NOMO-1 treated with dmso at 0.1 percent for 144 hours (cell line): ENCODE measurements at regions not wholly inside any gene's neighbourhood (a gene's known extent, or its start where the extent isn't known, plus 50 kb on each side); places are given as distances from the start of the nearest gene placed in this dataset.

ENCODE experiments used
- DNase-seq: peaks from one replicate; lab custom pipeline; 2025; ENCODE audit not compliant: unreplicated experiment; lab: John Stamatoyannopoulos, UW

DNA sequence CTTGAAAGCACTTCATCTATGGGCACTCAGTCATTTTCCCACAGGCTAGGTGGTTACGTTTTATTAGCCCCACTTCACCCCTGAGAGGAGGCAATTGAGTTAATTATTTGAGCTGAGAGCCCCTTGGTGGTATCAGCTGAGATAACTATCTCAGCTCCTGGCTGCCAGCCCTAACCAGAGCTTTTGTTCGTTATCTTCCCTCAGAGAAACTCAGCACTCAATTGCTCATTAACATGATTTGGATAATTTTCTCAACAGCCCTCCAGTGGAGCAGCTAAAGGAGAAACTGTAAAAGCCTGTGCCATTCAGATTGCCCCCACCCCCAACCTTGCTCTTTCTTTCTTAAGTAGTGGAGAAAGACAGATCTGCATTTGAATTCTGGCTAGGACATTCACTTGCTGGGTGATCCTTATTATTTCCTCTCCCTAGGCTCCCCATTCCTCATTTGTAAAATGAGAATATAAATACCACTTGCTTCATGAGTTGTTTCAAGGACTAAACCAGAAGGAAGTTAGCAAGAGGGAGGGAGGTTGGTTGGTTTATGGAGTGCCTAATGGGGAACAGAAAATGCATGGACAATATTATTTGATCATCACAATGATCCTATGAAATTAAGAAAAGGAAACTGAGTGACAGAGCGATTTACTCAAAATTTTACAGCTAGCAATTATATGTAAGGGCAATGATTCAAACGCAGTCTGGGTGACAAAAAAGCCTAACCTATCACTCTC lies 218.7 kb upstream of the FGGY start:
- no peak for DNase-seq

DNA sequence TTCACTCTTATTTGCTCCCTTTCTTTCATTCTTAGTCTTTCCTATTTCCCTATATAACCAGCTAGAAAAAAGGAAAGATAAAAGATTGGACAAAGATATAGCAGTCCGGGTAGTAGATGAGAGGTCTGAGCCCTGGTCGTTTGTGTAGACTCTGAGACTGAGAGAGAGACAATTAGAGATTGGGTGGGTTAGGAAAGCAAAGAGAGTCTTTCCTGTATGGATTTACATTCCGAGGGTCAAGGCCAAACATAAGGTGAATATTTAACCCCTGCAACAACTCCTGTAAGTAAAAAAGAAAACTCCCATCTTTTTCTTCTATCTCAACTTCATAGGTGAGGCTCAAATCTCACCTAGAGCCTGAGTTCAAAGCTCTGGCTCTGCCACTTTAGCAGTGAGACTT lies 218.0 kb upstream of the FGGY start:
- no peak for DNase-seq

DNA sequence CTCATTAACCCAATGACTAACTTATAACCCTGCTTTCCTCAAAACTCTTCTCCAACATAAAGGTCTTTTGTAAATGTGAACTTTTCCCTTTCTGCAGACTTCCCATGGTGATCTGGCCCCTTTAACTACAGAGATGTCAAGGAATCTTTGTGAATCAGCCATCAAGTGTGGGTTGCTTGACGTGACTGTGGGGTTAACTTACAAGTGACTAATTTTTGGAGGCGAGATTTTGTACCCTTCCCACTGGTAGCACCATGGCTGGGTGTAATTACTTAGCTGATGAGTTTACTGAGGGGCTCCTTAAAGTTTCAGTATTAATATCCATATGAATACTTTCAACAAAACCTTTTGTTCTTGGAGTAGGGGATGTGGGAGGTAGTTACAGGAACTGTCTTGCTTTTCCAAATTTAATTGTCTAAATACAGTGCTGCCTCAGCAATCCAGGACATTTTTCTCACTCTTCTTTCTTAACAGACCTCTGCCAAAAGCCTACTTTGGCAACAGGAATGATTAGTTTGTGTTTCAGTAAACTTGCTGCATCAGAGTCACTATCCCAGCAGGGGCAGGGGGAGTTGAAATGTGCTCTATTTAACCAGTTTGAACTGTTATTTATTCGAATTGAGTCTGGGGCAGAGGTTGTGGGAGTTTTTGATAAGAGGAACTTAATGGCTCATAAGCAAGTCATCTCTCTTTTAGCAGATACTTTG lies 217.3 kb upstream of the FGGY start:
- no peak for DNase-seq

DNA sequence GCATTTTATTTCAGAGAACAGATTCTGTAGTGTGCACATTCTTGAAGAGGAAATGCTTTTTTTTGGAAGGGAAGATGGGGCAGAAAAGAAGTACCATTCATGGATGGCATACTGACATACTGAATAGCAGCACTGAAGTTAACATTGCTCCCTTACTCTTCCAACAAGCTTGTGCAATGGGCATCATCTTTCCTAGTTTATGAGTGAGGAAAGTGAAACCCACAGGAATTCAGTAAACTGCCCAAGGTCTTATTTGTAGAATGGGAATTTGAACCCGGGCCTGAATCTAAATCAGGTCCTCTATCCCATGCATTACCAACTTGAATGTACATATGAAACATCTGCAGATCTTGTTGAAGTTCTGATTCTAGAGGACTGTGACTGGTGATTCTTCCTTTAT lies 215.7 kb upstream of the FGGY start:
- DNase-seq = no peak

DNA sequence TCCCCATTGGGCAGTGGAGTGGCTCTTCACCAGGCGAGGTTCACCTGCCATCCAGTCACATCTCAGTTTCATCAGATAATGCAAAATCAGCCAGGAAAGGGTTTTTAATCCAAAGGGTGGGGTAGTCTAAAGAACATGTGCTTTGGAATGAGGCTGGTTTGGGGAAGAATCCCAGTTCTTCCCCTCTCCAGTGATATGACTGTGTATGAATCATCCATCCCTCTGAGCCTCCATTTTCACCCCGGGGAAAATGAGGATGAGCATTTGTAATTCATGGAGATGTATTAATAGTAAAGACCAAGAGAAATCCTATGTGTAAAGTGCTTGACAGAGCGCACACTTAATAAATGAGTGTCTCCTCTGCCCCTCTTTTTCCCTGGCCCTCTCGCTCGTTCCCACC lies 215.1 kb upstream of the FGGY start:
- no peak for DNase-seq

DNA sequence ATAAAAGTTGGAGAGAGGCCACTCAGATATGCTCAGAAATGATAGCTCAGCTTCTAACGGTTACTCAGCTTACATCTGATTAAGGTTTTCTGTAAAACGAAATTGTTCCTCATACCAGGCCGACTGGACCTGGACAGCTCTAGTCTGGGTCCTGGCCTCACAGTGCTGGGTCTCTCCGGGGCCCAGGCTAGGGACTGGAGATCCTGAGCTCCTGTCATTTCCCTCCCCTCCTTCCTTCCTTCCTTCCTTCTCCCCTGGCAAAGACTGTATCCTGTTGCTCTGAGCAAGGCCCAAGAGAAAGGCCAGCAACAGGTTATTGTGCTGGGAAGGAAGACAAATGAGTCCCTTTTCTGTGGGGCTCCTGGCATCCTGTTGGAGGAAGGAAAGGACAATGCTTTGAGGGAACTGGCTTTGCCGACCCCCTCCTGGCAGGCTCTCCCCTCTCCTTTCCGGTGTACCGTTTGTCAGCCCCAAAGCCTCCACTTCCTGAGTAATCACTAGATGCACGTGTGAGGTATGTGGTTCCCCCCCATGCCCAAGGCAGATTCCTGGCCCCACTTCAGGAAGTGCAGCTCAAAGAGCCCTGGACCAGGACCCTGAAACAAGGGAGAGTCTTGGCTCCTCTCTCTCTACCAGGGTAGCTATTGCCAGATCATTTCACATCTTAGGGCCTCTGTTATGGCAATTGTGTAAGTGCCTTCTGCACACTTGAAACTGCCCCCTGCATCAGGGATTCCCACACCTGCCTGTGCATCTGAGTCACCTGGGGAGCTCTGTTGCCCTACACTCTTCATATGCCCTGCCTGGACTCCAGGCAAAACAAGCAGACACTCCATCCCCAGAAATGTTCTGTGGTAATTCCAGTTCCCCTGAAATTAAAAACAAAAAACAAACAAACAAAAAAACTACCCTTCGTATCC lies 212.7 kb upstream of the FGGY start:
- no peak for DNase-seq

DNA sequence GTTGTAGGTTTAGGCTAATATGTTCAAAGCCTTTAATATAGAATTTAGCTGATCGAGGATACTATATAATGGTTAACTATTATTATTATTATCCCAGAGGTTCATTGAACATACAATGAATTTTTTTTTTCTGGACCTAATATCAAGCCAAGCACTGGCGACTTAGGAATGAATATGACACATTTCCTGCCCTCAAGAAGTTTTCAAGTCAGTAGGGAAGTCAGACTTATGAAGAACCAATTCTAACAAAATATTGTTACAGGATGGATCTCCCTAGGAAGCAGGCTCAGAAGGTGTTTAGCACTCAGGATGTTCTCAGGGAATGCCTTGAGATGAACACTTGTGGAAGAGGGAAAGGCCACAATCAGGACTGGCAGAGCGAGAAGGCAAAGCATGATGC lies 211.8 kb upstream of the FGGY start:
- DNase-seq = no peak

DNA sequence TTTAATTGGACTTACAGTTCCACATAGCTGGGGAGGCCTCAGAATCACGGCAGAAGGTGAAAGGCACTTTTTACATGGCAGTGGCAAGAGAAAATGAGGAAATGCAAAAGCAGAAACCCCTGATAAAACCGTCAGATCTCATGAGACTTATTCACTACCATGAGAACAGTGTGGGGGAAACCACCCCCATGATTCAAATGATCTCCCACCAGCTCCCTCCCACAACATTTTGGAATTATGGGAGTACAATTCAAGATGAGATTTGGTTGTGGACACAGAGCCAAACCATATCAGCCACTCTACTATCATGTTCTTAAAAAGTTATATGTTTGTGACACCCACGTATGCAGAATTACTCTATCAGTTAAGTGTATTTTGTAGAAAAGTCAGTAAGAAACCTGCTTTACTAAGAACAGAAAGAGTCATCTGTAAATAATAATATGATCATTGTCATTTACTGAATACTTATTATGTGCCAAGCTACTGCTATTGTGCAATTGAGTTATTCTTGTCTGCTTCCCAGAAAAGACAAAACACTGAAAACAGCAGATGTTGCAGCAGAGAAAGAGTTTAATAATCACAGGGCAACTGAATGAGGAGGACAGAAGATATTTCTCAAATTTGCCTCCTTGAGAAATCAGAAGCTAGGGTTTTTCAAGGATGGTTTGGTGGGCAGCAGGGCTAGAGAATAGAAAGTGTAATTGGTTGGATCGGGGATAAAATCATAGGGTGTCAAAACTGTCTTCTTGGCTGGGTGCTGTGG lies 207.7 kb upstream of the FGGY start:
- DNase-seq = no peak

DNA sequence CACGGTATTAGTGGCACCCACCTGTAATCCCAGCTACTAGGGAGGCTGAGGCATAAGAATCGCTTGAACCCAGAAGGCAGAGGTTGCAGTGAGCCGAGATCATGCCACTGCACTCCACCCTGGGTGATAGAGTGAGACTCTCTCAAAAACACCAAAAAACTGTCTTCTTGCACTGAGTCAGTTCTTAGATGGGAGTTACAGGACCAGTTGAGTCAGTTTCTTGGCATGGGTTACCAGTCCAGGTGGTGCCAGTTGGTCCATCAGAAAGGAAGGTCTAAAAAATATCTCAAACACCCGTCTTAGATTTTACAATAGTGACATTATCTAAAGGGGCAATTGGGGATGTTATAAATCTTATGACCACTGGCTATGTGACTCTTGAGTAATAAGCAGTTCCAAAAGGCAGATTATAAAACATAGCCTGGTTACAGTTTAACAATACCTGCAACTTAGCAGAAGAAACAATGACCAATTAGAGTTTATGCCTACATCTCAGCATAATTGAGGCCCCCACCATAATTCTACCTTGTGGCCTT lies 206.9 kb upstream of the FGGY start:
- DNase-seq = no peak

DNA sequence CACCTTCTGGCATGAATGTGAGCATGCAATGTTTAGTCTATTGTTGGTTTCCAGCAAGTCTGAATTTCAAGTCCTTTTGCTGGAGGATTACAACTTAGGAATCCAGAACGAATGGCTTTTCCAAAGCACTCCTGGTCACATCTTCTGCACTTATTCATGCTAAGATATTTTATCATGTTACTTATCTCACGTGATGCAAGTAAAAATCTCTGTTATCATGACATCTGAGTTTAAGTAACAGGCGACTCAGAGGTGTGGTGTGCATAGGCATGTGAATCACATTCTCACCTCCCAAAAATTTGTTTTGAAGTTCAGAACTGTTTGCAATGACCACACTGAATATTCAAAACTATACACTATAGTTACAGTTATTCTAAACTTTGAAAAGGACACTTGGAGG lies 204.8 kb upstream of the FGGY start:
- no peak for DNase-seq

DNA sequence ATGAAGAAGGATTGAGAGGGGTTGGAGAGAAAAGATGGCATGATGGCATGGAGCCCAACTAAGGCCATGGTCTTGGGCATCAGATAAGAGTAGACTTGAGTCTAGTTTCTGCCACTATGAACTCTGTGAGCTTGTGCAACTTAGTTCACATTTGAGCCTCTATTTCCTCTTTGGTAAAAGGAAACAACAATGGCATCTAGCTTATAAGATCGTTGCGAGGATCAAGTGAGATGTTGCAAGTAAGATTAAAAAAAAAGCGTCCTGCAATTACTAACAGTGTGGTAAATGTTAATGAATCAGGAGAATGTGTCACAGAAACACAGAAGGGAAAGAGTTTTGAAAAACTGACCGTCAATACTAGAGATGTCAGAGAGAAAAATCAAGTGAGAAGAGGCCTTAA lies 202.9 kb upstream of the FGGY start:
- DNase-seq = no peak

DNA sequence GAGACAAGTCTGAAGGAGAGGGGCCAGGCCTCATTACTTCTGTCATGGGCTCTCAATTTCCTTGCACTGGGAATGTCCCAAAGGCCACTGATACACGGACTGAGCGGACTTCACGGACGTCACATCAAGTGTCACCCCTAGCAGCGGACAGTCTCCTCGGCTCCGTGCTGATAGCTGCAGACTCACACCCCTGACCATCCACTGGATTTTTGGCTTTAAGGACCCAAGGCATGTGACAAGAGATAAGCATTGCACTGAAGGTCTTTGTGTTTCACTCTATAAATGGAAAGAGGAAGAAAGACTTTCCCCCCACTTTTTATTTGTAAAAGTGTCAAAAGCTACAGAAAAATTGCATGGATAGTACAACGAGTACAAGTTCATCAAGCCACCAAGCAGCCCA lies 200.4 kb upstream of the FGGY start:
- no peak for DNase-seq

DNA sequence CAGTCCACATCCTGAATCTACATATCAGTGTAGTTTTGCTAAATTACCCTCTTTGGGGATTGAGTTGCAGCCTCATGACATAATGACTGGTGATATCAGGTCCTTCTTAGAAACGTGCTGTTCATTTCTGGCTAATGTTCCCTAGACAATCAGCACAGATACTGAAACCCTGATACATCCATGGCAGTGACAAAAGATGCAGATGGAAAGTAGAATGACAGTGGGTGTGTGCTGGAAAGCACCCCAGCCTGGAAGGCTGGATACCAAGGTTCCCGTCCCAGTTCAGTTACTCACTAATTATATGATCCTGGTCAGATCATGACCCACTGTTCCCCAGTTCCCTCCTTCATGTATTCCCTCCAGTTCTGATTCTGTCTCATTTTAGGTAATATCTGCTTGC lies 198.2 kb upstream of the FGGY start:
- no peak for DNase-seq

DNA sequence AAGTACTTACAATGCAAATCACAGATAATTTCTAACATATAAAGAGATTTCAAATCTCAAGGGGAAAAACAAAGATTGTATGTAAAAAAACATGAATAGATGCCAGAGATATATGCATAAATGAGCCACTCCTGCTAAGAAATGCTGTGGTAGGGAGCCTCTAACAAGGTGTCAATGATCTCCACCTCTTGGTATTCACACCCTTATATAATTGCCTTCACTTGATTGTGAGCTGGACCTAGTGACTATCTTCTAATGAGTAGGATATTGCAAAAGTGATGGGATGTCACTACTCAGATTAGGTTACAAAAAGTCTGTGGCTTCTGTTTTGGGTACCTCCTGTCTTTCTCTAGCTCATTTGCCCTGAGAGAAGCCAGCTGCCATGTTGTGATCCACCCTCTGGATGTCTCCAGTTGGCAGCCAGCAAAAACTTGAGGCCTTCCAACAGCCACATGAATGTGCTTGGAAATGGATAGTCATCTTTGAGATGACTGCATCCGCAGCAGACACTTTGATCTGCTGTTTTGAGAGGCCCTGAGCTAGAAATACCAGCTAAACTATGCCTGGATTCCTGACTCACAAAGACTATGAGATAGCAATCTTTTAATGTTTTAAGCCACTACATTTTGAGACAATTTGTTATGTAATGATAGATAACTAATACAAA lies 196.1 kb upstream of the FGGY start:
- DNase-seq = no peak

DNA sequence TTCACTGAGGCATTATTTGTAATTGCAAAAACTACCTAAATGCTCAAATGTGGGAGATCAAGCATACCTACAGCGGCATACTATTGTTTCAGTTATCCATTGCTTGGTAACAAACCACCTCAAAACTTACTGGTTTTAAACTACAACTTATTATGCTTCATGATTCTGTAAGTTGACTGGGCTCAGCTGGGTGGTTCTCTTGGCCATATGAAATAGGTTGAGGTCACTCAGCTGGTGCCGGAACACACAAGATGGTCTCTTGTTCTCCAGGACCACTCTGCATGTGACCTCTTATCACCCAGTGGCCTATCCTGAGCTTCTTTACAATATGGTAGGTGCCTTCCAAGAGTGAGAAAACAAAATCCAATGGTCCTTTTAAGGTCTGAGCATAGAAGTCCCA lies 195.4 kb upstream of the FGGY start:
- no peak for DNase-seq

DNA sequence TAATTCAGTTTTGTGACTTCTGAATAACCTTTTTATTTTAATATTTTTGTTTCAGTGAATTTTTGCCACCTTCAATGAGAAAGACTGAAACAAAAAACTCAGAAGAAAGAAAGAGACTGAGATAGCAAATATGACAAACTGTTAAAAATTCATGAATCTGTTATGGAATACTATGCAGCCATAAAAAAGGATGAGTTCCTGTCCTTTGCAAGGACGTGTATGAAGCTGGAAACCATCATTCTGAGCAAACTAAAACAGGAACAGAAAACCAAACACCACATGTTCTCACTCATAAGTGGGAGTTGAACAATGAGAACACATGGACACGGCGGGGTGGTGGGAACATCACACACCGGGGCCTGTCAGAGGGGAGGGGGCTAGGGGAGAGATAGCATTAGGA lies 193.4 kb upstream of the FGGY start:
- DNase-seq = no peak

DNA sequence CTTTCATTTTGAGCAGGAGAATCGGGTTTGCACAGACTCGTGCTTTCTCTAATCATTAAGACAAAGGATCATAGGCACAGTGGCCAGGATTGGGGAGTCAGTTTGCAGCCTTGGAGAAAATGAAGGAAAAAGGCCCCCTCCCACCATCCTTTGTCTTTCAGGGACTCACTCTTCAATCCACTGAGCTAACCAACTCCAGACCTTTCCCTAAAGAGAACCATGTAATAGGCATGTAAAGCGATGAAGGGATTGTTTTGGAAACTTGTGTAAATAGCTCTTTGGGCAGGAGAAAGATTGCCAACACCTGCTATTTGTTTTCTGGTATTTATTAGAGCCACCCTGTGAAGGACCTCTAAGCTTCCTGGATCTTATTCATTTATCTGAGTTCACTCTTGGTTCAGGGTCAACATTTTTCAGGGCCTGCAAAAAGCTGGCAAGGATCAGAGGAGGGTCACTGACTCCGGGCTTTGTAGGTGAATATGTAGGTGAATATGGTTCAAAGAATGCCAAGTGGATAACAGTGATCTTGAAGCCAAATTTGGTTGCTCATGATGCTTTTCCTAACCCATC lies 192.6 kb upstream of the FGGY start:
- no peak for DNase-seq

DNA sequence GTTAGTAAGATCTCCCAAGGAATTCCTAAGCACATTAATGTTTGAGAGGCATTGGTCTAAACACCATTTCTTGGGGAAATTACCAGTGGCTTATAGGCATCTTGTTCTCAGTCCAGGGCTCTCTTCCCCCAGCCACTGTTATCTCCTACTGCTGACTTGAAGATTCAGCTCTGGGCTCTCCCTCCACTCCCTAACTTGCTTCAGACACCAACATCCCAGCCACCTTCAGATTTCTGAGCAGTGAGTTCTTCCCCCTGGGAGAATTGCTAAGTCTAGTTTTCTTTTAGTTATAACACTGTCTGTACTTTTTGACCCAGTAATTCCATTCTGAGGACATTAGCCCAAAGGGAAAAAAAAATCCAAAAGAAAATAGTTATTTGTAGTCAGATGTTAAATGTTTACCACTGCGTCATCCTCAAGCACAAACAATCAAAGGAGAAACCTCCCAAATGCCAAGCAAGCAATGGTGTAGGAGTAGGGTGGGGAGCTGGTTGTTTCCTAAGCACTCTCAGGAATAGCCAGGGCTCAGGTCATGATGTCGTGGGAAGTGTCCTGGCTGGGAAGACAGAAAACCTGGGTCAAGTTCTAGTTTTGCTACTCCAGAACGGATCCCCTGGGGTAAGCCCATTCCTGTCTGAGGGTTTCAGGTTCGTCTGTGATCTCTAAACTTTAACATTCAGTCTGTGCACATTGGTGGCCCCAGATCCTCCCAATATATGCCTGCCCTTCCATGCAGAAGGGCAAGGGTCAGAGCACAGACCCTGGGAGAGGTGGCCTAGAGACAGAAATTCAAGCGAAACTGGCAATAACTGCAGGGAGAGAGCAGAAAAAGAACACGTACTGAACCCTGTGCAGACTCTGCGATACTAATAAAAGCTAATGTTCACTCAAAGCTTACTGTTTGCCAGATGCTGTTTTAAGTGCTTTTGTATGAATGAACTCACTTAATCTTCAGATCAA lies 191.1 kb upstream of the FGGY start:
- no peak for DNase-seq

DNA sequence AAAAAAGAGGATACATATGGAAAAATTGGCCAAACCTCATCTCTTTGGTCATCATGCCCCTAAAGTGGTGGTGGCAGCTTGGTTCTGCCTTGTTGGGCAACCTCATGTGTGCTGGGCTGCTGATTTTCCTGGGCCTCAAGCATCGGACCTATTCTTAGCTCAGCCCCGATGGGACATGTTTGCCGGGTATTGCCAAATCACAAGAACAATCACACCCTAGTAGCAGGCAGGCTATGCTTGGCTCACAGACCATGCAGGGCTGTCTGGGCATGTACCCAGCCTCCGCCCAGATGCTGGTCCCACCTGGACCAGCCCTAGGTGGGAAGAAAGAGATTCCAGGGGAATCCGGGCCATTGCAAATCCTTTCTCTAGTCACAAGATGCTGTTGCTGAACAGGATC lies 189.4 kb upstream of the FGGY start:
- peak; percentile 6 for DNase-seq
